ENCODE measurements at regions not wholly inside any gene's neighbourhood (a gene's known extent, or its start where the extent isn't known, plus 50 kb on each side); places are given as distances from the start of the nearest gene placed in this dataset.
A peak's percentile ranks its signal among the peaks of the same experiment; 100 is the strongest.
"Not testable (repeated sequence)": the region's sequence is repeated elsewhere in the genome, so short reads cannot be mapped to it uniquely, and the experiment has no call there.

DNA sequence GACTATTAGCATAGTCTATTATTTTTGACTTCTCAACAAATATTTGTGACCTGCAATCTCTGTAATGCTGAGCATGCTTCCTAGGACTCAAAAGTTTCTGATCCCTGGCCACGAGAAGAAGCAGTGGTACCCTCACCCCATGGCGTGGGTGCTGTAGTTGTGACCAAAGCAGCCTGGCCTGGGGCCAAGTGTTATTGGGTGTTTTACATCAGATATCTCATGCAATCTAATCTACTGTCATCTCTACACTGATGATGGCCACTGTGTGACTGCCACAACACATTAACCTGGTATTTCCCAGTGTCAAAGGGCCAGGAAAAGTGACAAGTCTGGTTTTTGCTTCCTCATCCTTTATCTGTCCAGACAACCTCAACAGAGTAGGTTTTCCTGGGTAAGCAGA lies 80.8 kb upstream of the WIPF1 start:
- Histone ChIP-seq H3K36me3 (no peaks in the 10 kb centered on the region), H3K4me3 (no peak overlapping the region), H3K9me3 (no peaks in the 10 kb centered on the region), H3K27me3 (no peaks in the 10 kb centered on the region), H3K27ac (no peak overlapping the region), H3K4me1 (peaks cover 25% of the 10 kb centered on the region)
- 77% methylated on average over 2 of the region's 2 CpGs for WGBS
- DNase-seq (ENCODE audit: low spot score in 2 of 2): no peak
- TF ChIP-seq, protein P1, sequence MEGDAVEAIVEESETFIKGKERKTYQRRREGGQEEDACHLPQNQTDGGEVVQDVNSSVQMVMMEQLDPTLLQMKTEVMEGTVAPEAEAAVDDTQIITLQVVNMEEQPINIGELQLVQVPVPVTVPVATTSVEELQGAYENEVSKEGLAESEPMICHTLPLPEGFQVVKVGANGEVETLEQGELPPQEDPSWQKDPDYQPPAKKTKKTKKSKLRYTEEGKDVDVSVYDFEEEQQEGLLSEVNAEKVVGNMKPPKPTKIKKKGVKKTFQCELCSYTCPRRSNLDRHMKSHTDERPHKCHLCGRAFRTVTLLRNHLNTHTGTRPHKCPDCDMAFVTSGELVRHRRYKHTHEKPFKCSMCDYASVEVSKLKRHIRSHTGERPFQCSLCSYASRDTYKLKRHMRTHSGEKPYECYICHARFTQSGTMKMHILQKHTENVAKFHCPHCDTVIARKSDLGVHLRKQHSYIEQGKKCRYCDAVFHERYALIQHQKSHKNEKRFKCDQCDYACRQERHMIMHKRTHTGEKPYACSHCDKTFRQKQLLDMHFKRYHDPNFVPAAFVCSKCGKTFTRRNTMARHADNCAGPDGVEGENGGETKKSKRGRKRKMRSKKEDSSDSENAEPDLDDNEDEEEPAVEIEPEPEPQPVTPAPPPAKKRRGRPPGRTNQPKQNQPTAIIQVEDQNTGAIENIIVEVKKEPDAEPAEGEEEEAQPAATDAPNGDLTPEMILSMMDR (IDR thresholded peaks at IDR 0.05): no peak
- TF ChIP-seq POLR2A (IDR thresholded peaks at IDR 0.05): no peak
- TF ChIP-seq POLR2AphosphoS5 (IDR thresholded peaks at IDR 0.05): no peak
- no peak for TF ChIP-seq EP300 (IDR thresholded peaks at IDR 0.05)

DNA sequence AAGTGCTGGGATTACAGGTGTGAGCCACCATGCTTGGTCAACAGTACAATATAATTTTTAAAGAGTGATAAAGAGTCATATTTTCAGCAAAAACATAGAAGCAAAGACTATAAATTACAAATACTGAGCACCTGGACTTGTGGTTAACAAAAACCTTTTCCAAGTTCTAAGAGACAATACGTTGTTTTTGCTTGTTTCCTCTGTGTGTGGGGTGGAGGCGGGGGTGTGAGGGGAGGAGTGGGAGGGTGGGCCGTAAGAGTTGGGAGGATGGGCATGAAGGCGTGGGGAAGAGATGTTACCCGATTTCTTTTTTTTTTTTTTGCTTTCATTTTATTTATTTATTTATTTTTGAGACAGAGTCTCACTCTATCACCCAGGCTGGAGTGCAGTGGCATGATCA lies 78.0 kb upstream of the WIPF1 start:
- no peaks in the 10 kb centered on the region for H3K9me3 ChIP-seq

GRCh38 chr2:174673876-174674275 lies 76.3 kb upstream of the WIPF1 start:
- WGBS: 51% methylated on average over 3 of the region's 3 CpGs
- Histone ChIP-seq H3K27me3 (no peaks in the 10 kb centered on the region), H3K4me3 (no peak overlapping the region), H3K27ac (peak overlapping the region; percentile 5), H3K36me3 (no peaks in the 10 kb centered on the region), H3K4me1 (peaks cover 4% of the 10 kb centered on the region), H3K9me3 (no peaks in the 10 kb centered on the region)
- TF ChIP-seq EP300 (IDR thresholded peaks at IDR 0.05) (no peak), POLR2A (IDR thresholded peaks at IDR 0.05) (no peak), POLR2AphosphoS5 (IDR thresholded peaks at IDR 0.05) (no peak)
- TF ChIP-seq, protein P1 (IDR thresholded peaks at IDR 0.05): no peak
- DNase-seq (ENCODE audit: low spot score in 2 of 2): no peak

More for the DNA sequence above, 78.0 kb upstream of the WIPF1 start:
- no peaks in the 10 kb centered on the region for H3K36me3 ChIP-seq
- no peak overlapping the region for H3K27ac ChIP-seq
- TF ChIP-seq POLR2AphosphoS5 (IDR thresholded peaks at IDR 0.05): no peak
- TF ChIP-seq EP300 (IDR thresholded peaks at IDR 0.05): no peak
- no peak for TF ChIP-seq POLR2A (IDR thresholded peaks at IDR 0.05)
- TF ChIP-seq, protein P1 (IDR thresholded peaks at IDR 0.05): no peak
- H3K4me1 ChIP-seq: peaks cover 5% of the 10 kb centered on the region
- H3K27me3 ChIP-seq: no peaks in the 10 kb centered on the region
- WGBS: 78% methylated on average over 5 of the region's 5 CpGs
- no peak overlapping the region for H3K4me3 ChIP-seq
- DNase-seq (ENCODE audit: low spot score in 2 of 2): no peak

- DNase-seq (ENCODE audit: low spot score in 2 of 2): no peak
- 77% methylated on average over 7 of the region's 7 CpGs for WGBS
- Histone ChIP-seq H3K36me3 (no peaks in the 10 kb centered on the region), H3K27me3 (no peaks in the 10 kb centered on the region), H3K4me3 (no peak overlapping the region), H3K27ac (peak overlapping the region; percentile 5), H3K9me3 (no peaks in the 10 kb centered on the region), H3K4me1 (peaks cover 4% of the 10 kb centered on the region)
- TF ChIP-seq POLR2A (IDR thresholded peaks at IDR 0.05) (no peak), EP300 (IDR thresholded peaks at IDR 0.05) (no peak), POLR2AphosphoS5 (IDR thresholded peaks at IDR 0.05) (no peak)
- TF ChIP-seq, protein P1 (IDR thresholded peaks at IDR 0.05): no peak
Observed at GRCh38 chr2:174673440-174673839, 75.8 kb upstream of the WIPF1 start.

DNA sequence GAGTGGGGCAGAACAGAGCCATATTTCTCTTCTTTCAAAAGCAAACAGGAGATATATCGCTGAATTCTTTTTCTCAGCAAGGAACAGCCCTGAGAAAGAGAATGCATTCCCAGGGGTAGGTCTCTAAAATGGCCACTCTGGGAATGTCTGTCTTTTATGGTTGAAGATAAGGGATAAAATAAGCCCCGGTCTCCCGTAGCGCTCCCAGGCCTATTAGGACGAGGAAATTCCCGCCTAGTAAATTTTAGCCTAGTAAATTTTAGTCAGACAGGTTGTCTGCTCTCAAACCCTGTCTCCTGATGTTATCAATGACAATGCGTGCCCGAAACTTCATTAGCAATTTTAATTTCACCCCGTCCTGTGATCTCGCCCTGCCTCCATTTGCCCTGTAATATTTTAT lies 73.9 kb upstream of the WIPF1 start:
- H3K9me3 ChIP-seq; H3K27ac ChIP-seq; DNase-seq (ENCODE audit: low spot score in 2 of 2); H3K27me3 ChIP-seq; H3K4me3 ChIP-seq; H3K36me3 ChIP-seq: not testable (repeated sequence)
- peaks cover 10% of the 10 kb centered on the region for H3K4me1 ChIP-seq
- 92% methylated on average over 10 of the region's 10 CpGs for WGBS

DNA sequence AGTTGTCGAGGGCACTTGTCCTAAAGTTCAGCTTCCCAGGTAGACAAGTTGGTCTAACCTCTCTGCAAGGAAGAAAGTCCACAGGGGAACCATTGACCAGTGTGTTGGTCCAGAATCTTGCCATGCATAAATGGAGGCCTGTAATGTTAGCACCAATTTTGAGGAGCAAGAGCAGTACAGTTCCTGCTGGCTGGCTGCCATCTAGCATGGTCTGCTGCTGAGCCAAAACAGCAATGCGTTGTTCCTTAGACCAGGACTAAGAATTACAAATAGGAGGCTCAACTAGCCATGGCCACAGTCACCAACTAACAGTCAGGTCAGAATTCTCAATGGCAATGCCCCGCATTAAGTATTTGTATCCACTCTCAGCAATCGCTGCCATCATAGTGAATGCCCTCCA lies 72.8 kb upstream of the WIPF1 start:
- peaks cover 16% of the 10 kb centered on the region for H3K4me1 ChIP-seq
- TF ChIP-seq, protein P1 (IDR thresholded peaks at IDR 0.05): no peak
- TF ChIP-seq POLR2A (IDR thresholded peaks at IDR 0.05) (no peak), EP300 (IDR thresholded peaks at IDR 0.05) (no peak), POLR2AphosphoS5 (IDR thresholded peaks at IDR 0.05) (no peak)
- H3K4me3 ChIP-seq: no peak overlapping the region
- DNase-seq (ENCODE audit: low spot score in 2 of 2): no peak
- no peak overlapping the region for H3K27ac ChIP-seq
- no peaks in the 10 kb centered on the region for H3K9me3 ChIP-seq
- 82% methylated on average over 4 of the region's 4 CpGs for WGBS
- H3K36me3 ChIP-seq: no peaks in the 10 kb centered on the region
- no peaks in the 10 kb centered on the region for H3K27me3 ChIP-seq
